ENCODE measurements at regions not wholly inside any gene's neighbourhood (a gene's known extent, or its start where the extent isn't known, plus 50 kb on each side); places are given as distances from the start of the nearest gene placed in this dataset.

GRCh38 chr2:834233-834632, 116.4 kb upstream of the SNTG2 start:
- H3K27me3 Mint-ChIP-seq (ENCODE audit: unreplicated experiment): no peaks in the 10 kb centered on the region
- peaks cover 1% of the 10 kb centered on the region for H3K9me3 Mint-ChIP-seq (ENCODE audit: unreplicated experiment)
- no peak for DNase-seq
- no peak for TF ChIP-seq CTCF (IDR thresholded peaks at IDR 0.05; ENCODE audit: partially characterized antibody, unreplicated experiment)
- no peak overlapping the region for H3K4me3 Mint-ChIP-seq (ENCODE audit: unreplicated experiment)
- no peak overlapping the region for H3K27ac Mint-ChIP-seq (ENCODE audit: unreplicated experiment)
- no peaks in the 10 kb centered on the region for H3K36me3 Mint-ChIP-seq (ENCODE audit: unreplicated experiment)
- no peaks in the 10 kb centered on the region for H3K4me1 Mint-ChIP-seq (ENCODE audit: low read depth, unreplicated experiment)

- no peaks in the 10 kb centered on the region for H3K4me1 Mint-ChIP-seq (ENCODE audit: low read depth, unreplicated experiment)
- TF ChIP-seq CTCF (IDR thresholded peaks at IDR 0.05; ENCODE audit: partially characterized antibody, unreplicated experiment): no peak
- no peak overlapping the region for H3K4me3 Mint-ChIP-seq (ENCODE audit: unreplicated experiment)
- no peak for DNase-seq
- no peaks in the 10 kb centered on the region for H3K27me3 Mint-ChIP-seq (ENCODE audit: unreplicated experiment)
- no peaks in the 10 kb centered on the region for H3K36me3 Mint-ChIP-seq (ENCODE audit: unreplicated experiment)
- H3K9me3 Mint-ChIP-seq (ENCODE audit: unreplicated experiment): peaks cover 1% of the 10 kb centered on the region
- H3K27ac Mint-ChIP-seq (ENCODE audit: unreplicated experiment): no peak overlapping the region
Measured at GRCh38 chr2:833180-833579, 117.5 kb upstream of the SNTG2 start.

GRCh38 chr2:832635-833034, 118.0 kb upstream of the SNTG2 start:
- H3K27ac Mint-ChIP-seq (ENCODE audit: unreplicated experiment): no peak overlapping the region
- peaks cover 1% of the 10 kb centered on the region for H3K9me3 Mint-ChIP-seq (ENCODE audit: unreplicated experiment)
- no peak for TF ChIP-seq CTCF (IDR thresholded peaks at IDR 0.05; ENCODE audit: partially characterized antibody, unreplicated experiment)
- no peaks in the 10 kb centered on the region for H3K4me1 Mint-ChIP-seq (ENCODE audit: low read depth, unreplicated experiment)
- H3K27me3 Mint-ChIP-seq (ENCODE audit: unreplicated experiment): no peaks in the 10 kb centered on the region
- H3K36me3 Mint-ChIP-seq (ENCODE audit: unreplicated experiment): no peaks in the 10 kb centered on the region
- DNase-seq: no peak
- no peak overlapping the region for H3K4me3 Mint-ChIP-seq (ENCODE audit: unreplicated experiment)

- Mint-ChIP-seq H3K4me3 (ENCODE audit: unreplicated experiment) (no peak overlapping the region), H3K4me1 (ENCODE audit: low read depth, unreplicated experiment) (no peaks in the 10 kb centered on the region), H3K27me3 (ENCODE audit: unreplicated experiment) (no peaks in the 10 kb centered on the region), H3K9me3 (ENCODE audit: unreplicated experiment) (peaks cover 1% of the 10 kb centered on the region), H3K36me3 (ENCODE audit: unreplicated experiment) (no peaks in the 10 kb centered on the region), H3K27ac (ENCODE audit: unreplicated experiment) (no peak overlapping the region)
- no peak for DNase-seq
- TF ChIP-seq CTCF (IDR thresholded peaks at IDR 0.05; ENCODE audit: partially characterized antibody, unreplicated experiment): no peak
Measured at GRCh38 chr2:831622-832021, 119.0 kb upstream of the SNTG2 start.

GRCh38 chr2:831225-831536, 119.5 kb upstream of the SNTG2 start:
- Mint-ChIP-seq H3K27me3 (ENCODE audit: unreplicated experiment) (no peaks in the 10 kb centered on the region), H3K36me3 (ENCODE audit: unreplicated experiment) (no peaks in the 10 kb centered on the region), H3K4me3 (ENCODE audit: unreplicated experiment) (no peak overlapping the region), H3K9me3 (ENCODE audit: unreplicated experiment) (peaks cover 1% of the 10 kb centered on the region), H3K27ac (ENCODE audit: unreplicated experiment) (no peak overlapping the region), H3K4me1 (ENCODE audit: low read depth, unreplicated experiment) (no peaks in the 10 kb centered on the region)
- no peak for TF ChIP-seq CTCF (IDR thresholded peaks at IDR 0.05; ENCODE audit: partially characterized antibody, unreplicated experiment)
- no peak for DNase-seq

All from glutamatergic neuron (in vitro differentiated cells).